Coronary artery (tissue), 2 donors: ENCODE measurements at regions not wholly inside any gene's neighbourhood (a gene's known extent, or its start where the extent isn't known, plus 50 kb on each side); places are given as distances from the start of the nearest gene placed in this dataset.
"Not testable (repeated sequence)": the region's sequence is repeated elsewhere in the genome, so short reads cannot be mapped to it uniquely, and the experiment has no call there.

Experiments
- DNase-seq: peaks from one replicate; pipeline ENCODE4 v3.0.0-alpha.2; 2017; ENCODE audit warnings: low spot score
- H3K27ac ChIP-seq, 2 donors: fragments of 200-600 bp; sonication (generic); one replicate each; pipeline ENCODE4 v1.5.1; 2016 to 2019
- H3K4me3 ChIP-seq: fragments of 200-600 bp; sonication (generic); 2 replicates; pipeline ENCODE4 v1.5.1; 2016; ENCODE audit warnings: mild to moderate bottlenecking, moderate library complexity
- CTCF ChIP-seq: fragments of 200-600 bp; sonication (generic); IDR thresholded peaks from one replicate; pipeline ENCODE4 v1.5.1; 2019; ENCODE audit warnings: antibody characterized with exemption

- no peak for DNase-seq
- no peak for TF ChIP-seq CTCF
- H3K4me3 ChIP-seq: no peak overlapping the region
- H3K27ac ChIP-seq: no peak overlapping the region
These were observed 279.2 kb downstream of the CXCL12 start for GRCh38 chr10:44105696-44106095.

GRCh38 chr10:44102726-44103255 lies 282.1 kb downstream of the CXCL12 start:
- Histone ChIP-seq H3K4me3 (no peak overlapping the region), H3K27ac (no peak overlapping the region)
- no peak for DNase-seq
- TF ChIP-seq CTCF: no peak

- TF ChIP-seq CTCF: no peak
- DNase-seq: no peak
These were observed 283.8 kb downstream of the CXCL12 start for GRCh38 chr10:44101082-44101481.

GRCh38 chr10:44099511-44099910 lies 285.4 kb downstream of the CXCL12 start:
- no peak for TF ChIP-seq CTCF
- no peak overlapping the region for H3K27ac ChIP-seq
- DNase-seq: no peak
- H3K4me3 ChIP-seq: no peak overlapping the region

More at GRCh38 chr10:44101082-44101481, 283.8 kb downstream of the CXCL12 start:
- no peak overlapping the region for H3K27ac ChIP-seq
- H3K4me3 ChIP-seq: no peak overlapping the region

- not testable (repeated sequence) for H3K4me3 ChIP-seq, H3K27ac ChIP-seq, DNase-seq
These were observed 288.7 kb downstream of the CXCL12 start for GRCh38 chr10:44096217-44096616.

- H3K27ac ChIP-seq: no peak overlapping the region
- TF ChIP-seq CTCF: no peak
These were observed 295.2 kb downstream of the CXCL12 start for GRCh38 chr10:44089671-44090070.

GRCh38 chr10:44087403-44087802 lies 297.5 kb downstream of the CXCL12 start:
- Histone ChIP-seq H3K27ac (no peak overlapping the region), H3K4me3 (no peak overlapping the region)
- no peak for DNase-seq
- TF ChIP-seq CTCF: no peak

More at GRCh38 chr10:44089671-44090070, 295.2 kb downstream of the CXCL12 start:
- no peak overlapping the region for H3K4me3 ChIP-seq
- no peak for DNase-seq
